Rectal smooth muscle tissue (tissue), 1 donor: ENCODE measurements at regions not wholly inside any gene's neighbourhood (a gene's known extent, or its start where the extent isn't known, plus 50 kb on each side); places are given as distances from the start of the nearest gene placed in this dataset.

Experiments
- H3K27ac ChIP-seq: one replicate; pipeline ENCODE4 v1.7.0; 2013; ENCODE audit warnings: low read depth, low read length, inconsistent platforms
- H3K27me3 ChIP-seq: one replicate; pipeline ENCODE4 v1.7.0; 2013; ENCODE audit warnings: low read length; ENCODE audit not compliant: control insufficient read depth, insufficient read depth
- H3K36me3 ChIP-seq: one replicate; pipeline ENCODE4 v1.7.0; 2013; ENCODE audit warnings: low read length; ENCODE audit not compliant: control insufficient read depth, insufficient read depth
- H3K4me1 ChIP-seq: one replicate; pipeline ENCODE4 v1.7.0; 2013; ENCODE audit warnings: low read length; ENCODE audit not compliant: control insufficient read depth, insufficient read depth
- H3K4me3 ChIP-seq: one replicate; pipeline ENCODE4 v1.7.0; 2013; ENCODE audit warnings: low read length
- H3K9ac ChIP-seq: one replicate; pipeline ENCODE4 v1.7.0; 2013; ENCODE audit warnings: low read length

DNA sequence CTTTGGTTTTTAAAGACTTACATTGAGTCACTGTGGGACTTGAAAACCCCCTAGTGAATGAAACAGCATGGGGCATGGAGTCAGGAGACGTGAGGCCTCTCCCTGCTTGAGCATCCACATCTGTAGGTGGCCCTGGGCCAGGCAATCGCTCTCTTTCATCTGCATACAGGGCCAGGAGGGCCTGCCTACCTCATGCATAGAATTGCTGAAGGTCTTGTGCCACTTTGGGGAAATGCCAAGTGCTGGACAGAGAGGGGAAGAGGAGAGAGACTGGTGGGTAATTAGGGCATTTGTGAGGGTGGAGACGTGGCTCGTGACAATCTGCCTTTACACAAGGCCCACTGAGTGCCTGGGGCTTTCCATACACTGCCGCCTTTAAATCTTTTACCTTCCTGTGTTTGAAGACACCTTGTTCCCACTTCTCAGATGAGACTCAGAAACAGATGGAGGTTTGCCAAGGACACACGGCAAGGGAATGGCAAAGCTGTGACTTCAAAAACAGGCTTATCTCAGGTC, 322.2 kb upstream of the HS6ST1 start:
- H3K27me3 ChIP-seq: no peaks in the 10 kb centered on the region
- H3K36me3 ChIP-seq: no peaks in the 10 kb centered on the region
- H3K4me1 ChIP-seq: no peaks in the 10 kb centered on the region
- H3K4me3 ChIP-seq: no peak overlapping the region
- no peak overlapping the region for H3K27ac ChIP-seq
- no peak overlapping the region for H3K9ac ChIP-seq

DNA sequence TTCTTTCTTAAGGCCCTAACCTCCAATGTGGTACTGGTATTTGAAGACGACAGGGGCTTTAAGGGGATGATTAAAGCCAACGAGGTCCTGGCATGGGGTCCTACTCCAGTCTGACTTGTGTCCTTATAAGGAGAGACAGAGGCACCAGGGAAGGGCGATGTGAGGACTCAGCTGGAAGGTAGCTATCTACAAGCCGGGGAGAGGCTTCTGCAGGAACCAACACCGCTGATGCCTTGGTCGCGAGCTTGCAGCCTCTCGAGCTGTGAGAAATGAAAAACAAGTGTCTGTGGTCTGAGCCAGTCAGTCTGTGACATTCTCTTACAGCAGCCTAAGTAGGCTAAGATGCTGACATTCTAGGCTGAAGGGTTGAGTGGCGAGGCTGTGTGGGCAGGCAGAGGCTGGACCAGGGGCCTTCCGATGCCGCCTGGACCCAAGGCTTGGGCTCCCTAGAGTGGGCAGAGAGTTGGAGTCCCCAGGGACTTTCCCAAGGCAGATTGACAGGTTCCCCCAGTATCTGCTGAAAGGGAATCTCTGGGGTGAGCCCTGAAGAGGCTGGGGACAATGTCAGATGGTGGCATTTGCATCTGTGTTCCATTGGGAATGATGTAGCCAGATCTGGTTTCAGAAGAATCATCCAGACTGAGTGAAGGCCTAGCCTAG, 322.9 kb upstream of the HS6ST1 start:
- Histone ChIP-seq H3K36me3 (no peaks in the 10 kb centered on the region), H3K27ac (no peak overlapping the region), H3K9ac (no peak overlapping the region), H3K27me3 (no peaks in the 10 kb centered on the region), H3K4me3 (no peak overlapping the region), H3K4me1 (no peaks in the 10 kb centered on the region)

DNA sequence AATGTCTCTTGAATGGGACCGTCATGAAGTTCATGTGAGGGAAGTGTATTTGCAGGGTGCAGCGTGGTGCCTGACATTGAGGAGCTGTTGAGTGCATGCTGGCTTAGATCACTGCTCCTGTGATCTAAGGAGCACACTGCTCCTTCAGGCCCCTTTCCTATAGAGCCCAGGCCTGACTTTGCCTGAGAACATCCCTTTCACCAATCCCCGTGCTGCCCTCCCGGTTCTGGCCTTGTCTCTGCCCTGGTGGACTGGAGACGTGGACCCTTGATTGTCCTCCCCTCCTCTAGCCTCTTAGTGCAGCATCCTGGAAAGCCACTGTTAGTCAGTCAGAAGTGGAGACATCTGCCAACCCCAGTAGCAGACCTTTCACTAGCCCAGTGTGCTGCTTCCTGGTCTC, 323.6 kb upstream of the HS6ST1 start:
- Histone ChIP-seq H3K4me3 (no peak overlapping the region), H3K4me1 (no peaks in the 10 kb centered on the region), H3K27ac (no peak overlapping the region), H3K36me3 (no peaks in the 10 kb centered on the region), H3K27me3 (no peaks in the 10 kb centered on the region), H3K9ac (no peak overlapping the region)

DNA sequence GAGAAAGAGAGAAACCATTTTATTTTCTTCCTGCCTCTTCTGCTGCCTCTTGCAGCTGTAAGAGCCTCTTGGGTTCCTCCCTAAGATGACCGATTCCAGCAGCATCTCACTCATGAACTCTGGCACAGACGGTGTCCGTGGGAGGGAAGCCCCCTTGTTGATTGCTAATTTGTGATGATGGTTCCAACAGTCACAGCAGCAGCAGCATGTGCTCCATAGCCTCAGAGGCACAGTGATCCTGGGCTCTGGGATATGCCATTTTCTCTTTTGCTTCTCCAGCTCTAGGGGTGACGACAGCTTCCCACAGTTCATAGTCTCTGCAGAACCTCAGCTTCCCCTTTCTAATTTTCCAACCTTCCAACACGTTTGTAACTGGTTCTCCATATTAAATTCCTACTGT, 324.2 kb upstream of the HS6ST1 start:
- Histone ChIP-seq H3K36me3 (no peaks in the 10 kb centered on the region), H3K4me3 (no peak overlapping the region), H3K27ac (no peak overlapping the region), H3K4me1 (no peaks in the 10 kb centered on the region), H3K27me3 (no peaks in the 10 kb centered on the region), H3K9ac (no peak overlapping the region)

DNA sequence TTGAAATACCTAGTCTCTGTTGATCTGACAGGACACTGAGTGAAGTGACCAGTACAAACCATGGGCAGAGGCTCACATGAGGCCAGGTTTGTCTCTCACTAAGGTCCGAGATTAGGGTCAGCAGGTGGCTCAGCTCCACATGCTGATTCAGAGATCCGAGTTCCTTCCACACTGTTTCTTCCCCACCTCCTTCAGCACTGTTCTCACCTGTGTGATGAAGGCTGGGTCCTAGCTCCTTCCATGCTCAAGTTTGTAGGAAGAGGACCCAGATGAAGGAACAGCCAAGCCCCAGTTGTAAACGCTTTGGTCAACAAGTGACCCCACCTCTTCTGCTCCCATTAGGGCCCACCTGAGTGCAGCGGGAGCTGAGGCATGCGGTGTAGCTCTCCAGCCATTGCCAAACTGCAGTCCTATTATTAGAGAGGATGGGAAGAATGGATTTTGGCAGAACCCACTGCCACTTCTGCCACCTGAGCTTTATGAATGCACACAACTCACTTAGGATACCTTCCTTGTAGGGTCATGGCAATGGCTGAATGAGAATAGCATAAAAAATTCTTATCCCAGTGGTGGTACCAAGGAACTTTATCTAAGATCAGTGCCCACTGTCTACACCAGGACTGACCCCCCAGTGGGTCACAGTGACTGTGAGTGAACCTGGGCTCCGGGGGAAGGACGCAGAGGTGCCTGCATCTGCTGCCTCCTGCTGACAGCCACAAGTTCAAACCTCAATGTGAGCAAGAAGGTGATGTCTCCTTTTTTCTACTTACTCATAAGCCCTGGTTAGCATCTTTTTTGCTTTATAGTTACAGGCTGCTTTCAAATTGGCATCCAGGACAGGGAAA, 324.8 kb upstream of the HS6ST1 start:
- no peak overlapping the region for H3K9ac ChIP-seq
- H3K4me3 ChIP-seq: no peak overlapping the region
- H3K36me3 ChIP-seq: no peaks in the 10 kb centered on the region
- H3K27ac ChIP-seq: no peak overlapping the region
- no peaks in the 10 kb centered on the region for H3K4me1 ChIP-seq
- H3K27me3 ChIP-seq: no peaks in the 10 kb centered on the region

DNA sequence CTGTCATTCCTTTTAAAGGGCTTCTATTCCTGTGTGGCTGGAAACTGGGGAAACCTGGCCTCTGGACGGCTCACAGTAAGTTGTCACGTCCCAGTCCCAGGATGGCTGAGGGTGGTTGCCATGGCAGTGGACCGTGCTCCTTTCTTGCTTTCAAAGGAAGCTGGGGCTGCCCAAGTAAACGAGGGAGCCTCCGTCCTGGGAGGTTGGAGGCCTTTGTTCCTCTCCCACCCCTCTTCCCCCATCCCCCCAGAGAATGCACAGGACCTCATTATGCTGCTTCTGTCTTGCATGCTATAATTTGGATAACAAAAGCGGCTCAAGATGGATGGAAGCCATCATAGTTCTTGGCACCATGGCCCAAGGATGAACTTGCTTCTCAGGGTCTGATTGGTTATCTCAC, 325.5 kb upstream of the HS6ST1 start:
- Histone ChIP-seq H3K4me1 (no peaks in the 10 kb centered on the region), H3K9ac (no peak overlapping the region), H3K4me3 (no peak overlapping the region), H3K27ac (no peak overlapping the region), H3K27me3 (no peaks in the 10 kb centered on the region), H3K36me3 (no peaks in the 10 kb centered on the region)

DNA sequence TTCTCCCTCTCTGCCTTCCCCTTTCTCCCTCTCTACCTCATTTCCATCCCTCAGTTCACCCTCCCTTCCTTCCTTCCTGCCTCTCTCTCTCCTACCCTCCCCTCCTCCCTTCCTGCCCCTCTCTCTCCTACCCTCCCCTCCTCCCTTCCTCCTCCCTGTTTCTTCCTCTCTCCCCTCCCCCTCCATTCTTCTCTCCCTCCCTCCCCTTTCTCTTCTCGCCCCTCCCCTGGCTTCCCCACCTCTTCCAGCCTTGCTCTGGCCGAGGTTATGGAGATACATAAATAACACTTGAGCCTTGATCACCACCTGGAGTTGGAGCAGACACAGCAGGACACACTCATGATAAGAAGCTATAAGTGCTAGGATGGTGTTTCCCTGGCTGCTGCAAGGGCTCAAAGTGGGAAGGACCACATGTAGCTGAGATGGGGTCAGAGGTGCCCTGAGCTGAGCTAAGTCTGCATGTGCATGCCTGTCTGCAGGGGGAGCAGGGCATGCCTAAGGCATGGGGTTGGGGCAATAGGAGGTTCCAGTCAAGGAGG, 326.1 kb upstream of the HS6ST1 start:
- H3K27ac ChIP-seq: no peak overlapping the region
- no peak overlapping the region for H3K4me3 ChIP-seq
- no peaks in the 10 kb centered on the region for H3K4me1 ChIP-seq
- H3K36me3 ChIP-seq: no peaks in the 10 kb centered on the region
- no peak overlapping the region for H3K9ac ChIP-seq
- no peaks in the 10 kb centered on the region for H3K27me3 ChIP-seq

DNA sequence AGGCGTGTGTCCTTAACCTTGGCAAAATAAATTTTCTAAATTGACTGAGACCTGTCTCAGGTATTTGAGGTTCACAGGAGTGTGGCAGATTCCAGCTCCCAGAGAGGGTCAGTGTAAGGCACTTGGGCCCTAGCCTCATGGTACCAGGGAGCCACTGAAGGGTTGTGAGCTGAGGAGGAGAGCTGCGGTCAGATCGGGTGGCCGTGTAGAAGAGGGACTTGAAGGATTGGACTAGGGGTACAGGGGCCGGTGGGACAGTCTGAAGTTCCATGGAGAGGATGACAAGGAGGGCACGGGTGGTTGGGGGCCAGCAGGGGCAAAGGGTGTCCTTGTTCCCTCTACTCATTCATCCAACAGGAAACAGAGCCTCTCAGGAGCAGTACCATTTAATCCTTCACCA, 327.0 kb upstream of the HS6ST1 start:
- Histone ChIP-seq H3K27ac (no peak overlapping the region), H3K9ac (no peak overlapping the region), H3K4me3 (no peak overlapping the region), H3K4me1 (no peaks in the 10 kb centered on the region), H3K27me3 (no peaks in the 10 kb centered on the region), H3K36me3 (no peaks in the 10 kb centered on the region)

DNA sequence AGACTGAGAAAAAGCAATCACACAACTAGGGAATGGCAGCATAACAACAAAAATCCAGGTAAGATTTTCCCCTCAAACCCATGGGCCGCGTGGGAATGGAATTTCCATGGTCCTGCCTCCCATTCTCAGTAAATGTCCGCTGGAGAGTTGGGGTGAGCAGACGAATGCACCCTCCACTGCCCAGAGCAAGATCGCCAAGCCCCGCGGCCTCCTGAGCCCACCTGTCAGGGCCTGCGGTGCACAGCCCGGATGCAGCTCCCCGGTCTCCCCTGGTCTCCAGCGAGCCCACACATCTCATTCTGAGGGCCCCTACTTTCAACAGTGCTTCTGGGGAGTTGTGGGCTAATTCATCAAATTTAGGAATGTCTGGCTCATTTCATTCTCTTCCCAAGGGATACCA, 327.4 kb upstream of the HS6ST1 start:
- Histone ChIP-seq H3K27me3 (no peaks in the 10 kb centered on the region), H3K36me3 (no peaks in the 10 kb centered on the region), H3K27ac (no peak overlapping the region), H3K9ac (no peak overlapping the region), H3K4me3 (no peak overlapping the region), H3K4me1 (no peaks in the 10 kb centered on the region)

DNA sequence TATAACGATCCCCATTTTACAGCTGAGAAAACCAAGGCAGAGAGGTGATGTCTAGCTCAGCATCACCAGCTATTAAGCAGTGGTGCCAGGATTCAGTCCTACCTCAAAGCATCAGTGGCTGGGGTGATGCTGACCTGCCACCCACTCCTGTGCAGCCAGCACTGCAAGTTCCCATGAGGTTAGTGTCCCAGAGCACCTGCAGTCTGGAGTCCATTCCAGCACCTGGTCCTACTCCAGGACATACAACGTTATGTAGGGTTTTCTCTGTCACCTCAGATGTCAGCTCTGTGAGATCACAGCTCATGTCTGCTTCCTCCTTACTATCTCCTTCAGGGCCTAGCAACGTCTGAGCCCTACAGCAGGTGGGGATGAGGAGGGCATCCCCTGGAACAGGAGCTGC, 328.0 kb upstream of the HS6ST1 start:
- no peaks in the 10 kb centered on the region for H3K4me1 ChIP-seq
- H3K9ac ChIP-seq: no peak overlapping the region

DNA sequence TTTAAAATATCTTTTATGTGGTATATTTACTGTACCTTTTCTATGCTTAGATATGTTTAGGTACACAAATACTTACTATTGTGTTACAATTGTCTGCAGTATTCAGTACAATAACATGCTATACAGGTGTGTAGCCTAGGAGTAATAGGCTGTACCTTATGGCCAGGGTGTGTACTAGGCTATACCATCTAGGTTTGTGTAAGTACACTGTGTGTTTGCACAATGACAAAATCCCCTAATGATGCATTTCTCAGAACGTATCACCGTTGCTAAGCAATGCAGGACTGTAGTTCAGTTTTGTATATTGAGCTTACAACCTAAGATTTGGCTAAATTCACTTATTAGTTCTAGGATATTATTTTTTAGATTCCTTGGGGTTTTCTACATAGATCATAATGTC, 332.3 kb upstream of the HS6ST1 start:
- H3K36me3 ChIP-seq: no peaks in the 10 kb centered on the region
- H3K9ac ChIP-seq: no peak overlapping the region
- no peak overlapping the region for H3K4me3 ChIP-seq

More for the DNA sequence above, 328.0 kb upstream of the HS6ST1 start:
- H3K36me3 ChIP-seq: no peaks in the 10 kb centered on the region
- no peaks in the 10 kb centered on the region for H3K27me3 ChIP-seq
- no peak overlapping the region for H3K4me3 ChIP-seq
- no peak overlapping the region for H3K27ac ChIP-seq

DNA sequence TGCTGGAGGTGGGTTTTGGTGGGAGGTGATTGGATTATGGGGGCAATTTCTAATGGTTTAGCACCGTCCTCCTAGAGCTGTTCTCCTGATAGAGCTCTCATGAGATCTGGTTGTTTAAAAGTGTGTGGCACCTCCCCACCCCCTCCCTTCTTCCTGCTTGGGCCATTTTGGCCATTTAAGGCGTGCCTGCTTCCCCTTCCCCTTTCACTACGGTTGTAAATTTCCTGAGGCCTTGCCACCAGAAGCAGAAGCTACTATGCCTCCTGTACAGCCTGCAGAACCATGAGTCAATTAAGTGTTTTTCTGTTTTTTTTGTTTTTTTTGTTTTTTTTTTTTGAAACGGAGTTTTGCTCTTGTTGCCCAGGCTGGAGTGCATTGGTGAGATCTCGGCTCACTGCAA, 335.7 kb upstream of the HS6ST1 start:
- Histone ChIP-seq H3K4me3 (no peak overlapping the region), H3K4me1 (no peaks in the 10 kb centered on the region), H3K9ac (no peak overlapping the region), H3K27ac (no peak overlapping the region), H3K36me3 (no peaks in the 10 kb centered on the region), H3K27me3 (no peaks in the 10 kb centered on the region)

More for the DNA sequence above, 332.3 kb upstream of the HS6ST1 start:
- Histone ChIP-seq H3K27me3 (no peaks in the 10 kb centered on the region), H3K27ac (no peak overlapping the region), H3K4me1 (no peaks in the 10 kb centered on the region)
